CD14-positive monocyte (primary cell): ENCODE measurements at regions not wholly inside any gene's neighbourhood (a gene's known extent, or its start where the extent isn't known, plus 50 kb on each side); places are given as distances from the start of the nearest gene placed in this dataset.

ENCODE experiments used
- DNase-seq, 3 donors: peaks; one replicate each; pipeline ENCODE4 v3.0.0-alpha.2; 2011 to 2022
- H2AFZ ChIP-seq: 2 replicates; pipeline ENCODE4 v1.6.0; 2012; ENCODE audit warnings: mild to moderate bottlenecking, low read depth, low read length, inconsistent platforms; ENCODE audit not compliant: insufficient read depth, poor library complexity, severe bottlenecking
- H3K27ac ChIP-seq, 2 donors: 1 replicate in 1 of 2; 2 replicates in 1 of 2; pipeline ENCODE4 v1.5.1; 2012 to 2013; ENCODE audit warnings: low read length in 2 of 2, control low read depth in 1 of 2, inconsistent platforms in 1 of 2, low read depth in 1 of 2, mild to moderate bottlenecking in 1 of 2
- H3K27me3 ChIP-seq, 2 donors: one replicate each; pipeline versions ENCODE4 v1.6.0 to v1.6.1; 2011 to 2013; ENCODE audit warnings: low read length in 2 of 2; ENCODE audit not compliant: control insufficient read depth in 2 of 2, insufficient read depth in 2 of 2
- H3K36me3 ChIP-seq, 2 donors: replicated peaks in 1 of 2; 1 replicate in 1 of 2; 2 replicates in 1 of 2; pipeline versions ENCODE4 v1.5.1 to v1.6.1; 2012 to 2013; ENCODE audit warnings: low read length in 2 of 2, control low read depth in 1 of 2, inconsistent platforms in 1 of 2, mild to moderate bottlenecking in 1 of 2; ENCODE audit not compliant: insufficient read depth in 2 of 2, control insufficient read depth in 1 of 2
- H3K4me1 ChIP-seq, 2 donors: 1 replicate in 1 of 2; 2 replicates in 1 of 2; pipeline versions ENCODE4 v1.5.1 to v1.6.1; 2012 to 2013; ENCODE audit warnings: low read length in 2 of 2, control low read depth in 1 of 2, inconsistent platforms in 1 of 2, mild to moderate bottlenecking in 1 of 2, moderate library complexity in 1 of 2; ENCODE audit not compliant: insufficient read depth in 2 of 2, control insufficient read depth in 1 of 2
- H3K4me2 ChIP-seq: replicated peaks from 2 replicates; pipeline ENCODE3; 2012; ENCODE audit warnings: low read length, moderate library complexity, mild to moderate bottlenecking; ENCODE audit not compliant: poor library complexity, severe bottlenecking; ENCODE audit errors: extremely low read depth
- H3K4me3 ChIP-seq, 3 experiments: fragments of 200-600 bp in 1 of 3; sonication (generic) in 1 of 3; replicated peaks in 1 of 3; 1 replicate in 2 of 3; 2 replicates in 1 of 3; pipeline ENCODE4 v1.5.1; 2011 to 2013; ENCODE audit warnings: low read length in 3 of 3, mild to moderate bottlenecking in 3 of 3, control low read depth in 2 of 3, low read depth in 2 of 3, inconsistent platforms in 1 of 3, moderate library complexity in 1 of 3
- H3K79me2 ChIP-seq: 2 replicates; pipeline ENCODE4 v1.6.0; 2012; ENCODE audit warnings: mild to moderate bottlenecking, control low read depth, inconsistent platforms, low read length, moderate library complexity; ENCODE audit not compliant: insufficient read depth
- H3K9ac ChIP-seq: 2 replicates; pipeline ENCODE4 v1.6.0; 2017; ENCODE audit warnings: low read length, mild to moderate bottlenecking; ENCODE audit not compliant: insufficient read depth, poor library complexity, severe bottlenecking
- H3K9me3 ChIP-seq, 2 donors: replicated peaks in 1 of 2; 1 replicate in 1 of 2; 2 replicates in 1 of 2; pipeline versions ENCODE4 v1.5.1 to v1.6.1; 2012 to 2013; ENCODE audit warnings: low read length in 2 of 2, control low read depth in 1 of 2; ENCODE audit not compliant: control insufficient read depth in 1 of 2, insufficient read depth in 1 of 2
- H4K20me1 ChIP-seq: 2 replicates; pipeline ENCODE4 v1.6.0; 2012; ENCODE audit warnings: mild to moderate bottlenecking, low read length, control low read depth, moderate library complexity; ENCODE audit not compliant: insufficient read depth
- H3K27ac Mint-ChIP-seq, 7 donors: one replicate each; pipeline ENCODE4 v1.8.0; 2020; ENCODE audit warnings: mild to moderate bottlenecking in 7 of 7, mixed read lengths in 7 of 7, moderate library complexity in 6 of 7, inconsistent platforms in 2 of 7
- H3K27me3 Mint-ChIP-seq, 3 donors: one replicate each; pipeline ENCODE4 v1.8.0; 2021 to 2022; ENCODE audit warnings: low read depth in 3 of 3, mild to moderate bottlenecking in 3 of 3, mixed read lengths in 3 of 3, moderate library complexity in 3 of 3, inconsistent platforms in 1 of 3
- H3K36me3 Mint-ChIP-seq, 2 donors: one replicate each; pipeline ENCODE4 v1.8.0; 2020; ENCODE audit warnings: mixed read lengths in 2 of 2, inconsistent platforms in 1 of 2, mild to moderate bottlenecking in 1 of 2
- H3K4me1 Mint-ChIP-seq: one replicate; pipeline ENCODE4 v1.8.0; 2020; ENCODE audit warnings: mild to moderate bottlenecking, mixed read lengths
- H3K4me3 Mint-ChIP-seq, 2 donors: one replicate each; pipeline ENCODE4 v1.8.0; 2020; ENCODE audit warnings: mild to moderate bottlenecking in 2 of 2, mixed read lengths in 2 of 2, moderate library complexity in 1 of 2
- H3K9me3 Mint-ChIP-seq, 7 donors: one replicate each; pipeline ENCODE4 v1.8.0; 2020 to 2022; ENCODE audit warnings: mixed read lengths in 7 of 7, mild to moderate bottlenecking in 6 of 7, moderate library complexity in 6 of 7, inconsistent platforms in 2 of 7
- CTCF ChIP-seq: fragments of 200-600 bp; IDR thresholded peaks from one replicate; pipeline ENCODE4 v1.8.0; 2022; ENCODE audit warnings: antibody characterized with exemption, mild to moderate bottlenecking
- WGBS: methylation state at CpG from one replicate; pipeline ENCODE4 v1.1.5; 2013; ENCODE audit warnings: missing lambda C conversion rate; ENCODE audit not compliant: insufficient coverage; 5-methylcytosine and 5-hydroxymethylcytosine counted together
- intact Hi-C, 2 donors: fragments of 100-400 bp; cut with micrococcal nuclease; formaldehyde crosslinking; loops; one replicate each; pipeline versions ENCODE4 v1.15.0 to v1.15.1; 2023

- TF ChIP-seq CTCF, result no peak
- H3K36me3 Mint-ChIP-seq, result no peaks in the 10 kb centered on the region
- H3K27me3 Mint-ChIP-seq, result peaks cover 0 to 3% (median 0%) of the 10 kb centered on the region in 3 donors
- WGBS, result no CpG with 5 or more reads among the region's 2 CpGs
- DNase-seq, result no peak
- H2AFZ ChIP-seq, result no peak overlapping the region
- no peak overlapping the region for H3K4me2 ChIP-seq
- H3K9ac ChIP-seq, result no peak overlapping the region
- H3K27me3 ChIP-seq, result no peaks in the 10 kb centered on the region
- H4K20me1 ChIP-seq, result no peaks in the 10 kb centered on the region
- peaks cover 0 to 3% (median 1%) of the 10 kb centered on the region in 7 donors for H3K9me3 Mint-ChIP-seq
- H3K4me3 Mint-ChIP-seq, result no peak overlapping the region
- H3K4me3 ChIP-seq, result no peak overlapping the region
- peaks cover 52% of the 10 kb centered on the region for H3K4me1 Mint-ChIP-seq
- H3K27ac Mint-ChIP-seq, result no peak overlapping the region
- H3K4me1 ChIP-seq, result peaks cover 36 to 56% of the 10 kb centered on the region in 2 donors
- intact Hi-C loops, result loop anchor here (5.0 to 10.0 kb wide), 5 partner anchors 74 to 1336 kb away; partner anchors contain the start of gene BTG1 (in 1 of the 2)
- H3K36me3 ChIP-seq, result no peaks in the 10 kb centered on the region
- no peak overlapping the region for H3K27ac ChIP-seq
- no peaks in the 10 kb centered on the region for H3K79me2 ChIP-seq
- no peaks in the 10 kb centered on the region for H3K9me3 ChIP-seq
Observed at GRCh38 chr12:92509156-92509738, 193.5 kb upstream of the PLEKHG7 start.

- no peak for DNase-seq
- Mint-ChIP-seq H3K4me1 (peaks cover 59% of the 10 kb centered on the region), H3K36me3 (peaks cover 0 to 2% of the 10 kb centered on the region in 2 donors), H3K27me3 (peaks cover 0 to 3% (median 0%) of the 10 kb centered on the region in 3 donors), H3K4me3 (no peak overlapping the region), H3K9me3 (peaks cover 0 to 3% (median 0%) of the 10 kb centered on the region in 7 donors), H3K27ac (peak overlapping the region in 6 of 7 donors; percentile 98 to 100 (median 99))
- H3K9me3 ChIP-seq, result no peaks in the 10 kb centered on the region
- H3K36me3 ChIP-seq, result no peaks in the 10 kb centered on the region
- no peaks in the 10 kb centered on the region for H3K27me3 ChIP-seq
- no peak overlapping the region for H3K9ac ChIP-seq
- H3K27ac ChIP-seq, result peak overlapping the region in 1 of 2 donors; percentile 99
- peaks cover 55 to 61% of the 10 kb centered on the region in 2 donors for H3K4me1 ChIP-seq
- H4K20me1 ChIP-seq, result no peaks in the 10 kb centered on the region
- H3K79me2 ChIP-seq, result no peaks in the 10 kb centered on the region
- no peak for TF ChIP-seq CTCF
- intact Hi-C loops, result loop anchor here (5.0 to 10.0 kb wide), 5 partner anchors 72 to 1338 kb away; partner anchors contain the start of gene BTG1 (in 1 of the 2)
- H3K4me3 ChIP-seq, result no peak overlapping the region
- WGBS, result 84% methylated on average over 3 of the region's 3 CpGs
- no peak overlapping the region for H2AFZ ChIP-seq
- no peak overlapping the region for H3K4me2 ChIP-seq
Observed at GRCh38 chr12:92506891-92507290, 195.9 kb upstream of the PLEKHG7 start.
